Sigmoid colon (tissue), 6 donors: ENCODE measurements at regions not wholly inside any gene's neighbourhood (a gene's known extent, or its start where the extent isn't known, plus 50 kb on each side); places are given as distances from the start of the nearest gene placed in this dataset.

Source experiments
- DNase-seq: peaks from one replicate; pipeline ENCODE4 v3.0.0-alpha.2; 2019
- H3K27ac ChIP-seq, 4 donors: fragments of 200-600 bp; sonication (generic); one replicate each; pipeline ENCODE4 v1.5.1; 2016 to 2019; ENCODE audit warnings: mild to moderate bottlenecking in 1 of 4
- H3K27me3 ChIP-seq, 3 donors: fragments of 200-600 bp; sonication (generic); one replicate each; pipeline ENCODE4 v1.5.1; 2019; ENCODE audit warnings: mild to moderate bottlenecking in 1 of 3
- H3K36me3 ChIP-seq, 4 donors: fragments of 200-600 bp; sonication (generic); one replicate each; pipeline ENCODE4 v1.5.1; 2016 to 2019
- H3K4me1 ChIP-seq, 4 donors: fragments of 200-600 bp; sonication (generic); one replicate each; pipeline ENCODE4 v1.5.1; 2017 to 2019
- H3K4me3 ChIP-seq, 4 donors: fragments of 200-600 bp; sonication (generic); one replicate each; pipeline ENCODE4 v1.5.1; 2017 to 2019; ENCODE audit warnings: mild to moderate bottlenecking in 2 of 4, moderate library complexity in 1 of 4
- H3K9me3 ChIP-seq, 4 donors: fragments of 200-600 bp in 3 of 4; sonication (generic) in 3 of 4; one replicate each; pipeline versions ENCODE4 v1.5.1 to v1.6.1; 2013 to 2019
- CTCF ChIP-seq, 4 experiments: fragments of 450-650 bp in 3 of 4; fragments of 200-600 bp in 1 of 4; IDR thresholded peaks; one replicate each; pipeline ENCODE4 v1.5.1; 2016 to 2019; ENCODE audit warnings: antibody characterized with exemption in 4 of 4, mild to moderate bottlenecking in 3 of 4, moderate library complexity in 2 of 4
- EP300 ChIP-seq, 4 donors: sonication (generic); formaldehyde crosslinking; IDR thresholded peaks; one replicate each; pipeline ENCODE4 v1.6.1; 2017; ENCODE audit warnings: antibody characterized with exemption in 4 of 4
- POLR2A ChIP-seq, 2 donors: fragments of 450-650 bp; IDR thresholded peaks; one replicate each; pipeline ENCODE4 v1.6.1; 2016; ENCODE audit warnings: antibody characterized with exemption in 2 of 2, mild to moderate bottlenecking in 2 of 2, moderate library complexity in 2 of 2
- POLR2AphosphoS5 ChIP-seq, 4 donors: sonication (generic); formaldehyde crosslinking; IDR thresholded peaks; one replicate each; pipeline ENCODE4 v1.6.1; 2017; ENCODE audit warnings: antibody characterized with exemption in 4 of 4
- WGBS, 2 donors: extraction: QIAGEN DNeasy Blood & Tissue Kit; methylation state at CpG; one replicate each; pipeline ENCODE4 v1.1.7; 2013; 5-methylcytosine and 5-hydroxymethylcytosine counted together
- intact Hi-C: fragments of 100-400 bp; cut with DNase I; formaldehyde crosslinking; loops from one replicate; pipeline ENCODE4 v1.15.1; 2023
- donor health status: healthy with polysubstance abuse.
- donor health status: healthy.

DNA sequence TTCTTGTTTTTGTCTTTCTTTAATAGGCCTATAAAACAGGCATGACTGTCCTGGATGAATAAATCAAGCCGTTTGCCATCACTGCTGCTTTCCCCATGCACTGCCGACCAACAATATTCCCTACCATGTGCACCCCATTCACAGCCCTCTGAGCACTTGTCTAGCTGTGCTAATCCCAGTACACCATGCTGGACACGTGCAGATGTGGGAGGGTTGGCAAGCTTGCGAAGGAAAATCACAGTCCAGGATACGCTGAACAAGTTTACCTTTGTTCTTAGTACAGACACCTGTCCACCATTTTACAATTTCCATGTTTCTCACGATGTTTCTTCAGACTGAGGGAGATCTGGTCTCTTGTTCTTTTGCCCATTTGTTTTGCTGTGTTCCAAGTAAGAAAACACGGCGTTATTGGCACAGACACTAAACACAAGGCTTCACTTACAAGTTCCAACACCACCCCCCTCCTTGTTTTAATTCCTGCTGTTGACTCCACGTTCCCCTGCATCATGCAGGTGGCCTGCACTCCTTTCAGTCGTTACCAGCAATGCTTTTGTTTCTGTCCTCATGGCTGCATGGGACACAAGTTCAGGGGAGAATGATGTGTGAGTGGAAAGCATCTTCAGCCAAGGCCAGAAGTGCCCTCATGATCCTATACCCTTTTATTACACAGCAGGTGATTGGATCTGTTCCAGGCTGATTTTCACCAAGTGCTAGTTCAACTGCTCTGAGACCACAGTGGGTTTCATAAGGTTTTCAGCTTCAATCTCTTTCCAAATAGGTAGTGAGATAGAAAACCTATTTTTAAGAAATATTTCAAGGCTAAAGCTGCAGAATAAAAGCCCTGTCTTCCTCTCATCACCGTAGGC is 608.9 kb downstream of the IRX1 start:
- DNase-seq = no peak
- no peaks in the 10 kb centered on the region for H3K36me3 ChIP-seq
- no peak overlapping the region for H3K27ac ChIP-seq
- 59 to 71% methylated on average over 11 of the region's 11 CpGs for WGBS, 2 donors
- no peaks in the 10 kb centered on the region for H3K27me3 ChIP-seq
- H3K9me3 ChIP-seq = no peaks in the 10 kb centered on the region
- peaks cover 0 to 13% (median 4%) of the 10 kb centered on the region in 4 donors for H3K4me1 ChIP-seq
- intact Hi-C loops = no loop called here
- H3K4me3 ChIP-seq = no peak overlapping the region
- TF ChIP-seq CTCF (IDR thresholded peaks at IDR 0.05) = no peak
- no peak for TF ChIP-seq POLR2AphosphoS5 (IDR thresholded peaks at IDR 0.05)
- TF ChIP-seq EP300 (IDR thresholded peaks at IDR 0.05) = no peak
- TF ChIP-seq POLR2A (IDR thresholded peaks at IDR 0.05) = no peak

DNA sequence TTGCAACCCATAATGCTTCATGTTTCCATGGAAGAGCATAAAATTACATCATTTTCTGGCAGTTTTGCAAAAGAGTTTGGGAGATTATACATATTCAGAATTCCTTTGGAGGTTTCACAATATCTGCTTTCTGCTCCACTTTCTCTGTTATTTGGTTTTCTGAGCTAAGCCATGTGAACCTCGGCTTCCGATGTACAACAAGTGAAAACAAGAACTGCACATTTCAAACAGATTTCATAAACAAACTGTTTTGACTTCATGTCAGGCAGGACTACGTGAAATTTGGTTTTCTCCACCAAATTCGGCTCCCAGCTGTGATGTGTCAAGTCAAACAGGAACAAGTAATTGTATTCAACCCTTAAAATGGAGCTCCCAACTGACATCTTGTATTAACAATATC is 609.8 kb downstream of the IRX1 start:
- DNase-seq = peak; percentile 70
- H3K9me3 ChIP-seq = no peaks in the 10 kb centered on the region
- no peaks in the 10 kb centered on the region for H3K36me3 ChIP-seq
- TF ChIP-seq POLR2AphosphoS5 (IDR thresholded peaks at IDR 0.05) (peak in 2 of 4 donors; percentile 20 to 28), CTCF (IDR thresholded peaks at IDR 0.05) (no peak), EP300 (IDR thresholded peaks at IDR 0.05) (no peak)
- peaks cover 0 to 13% (median 4%) of the 10 kb centered on the region in 4 donors for H3K4me1 ChIP-seq
- 64 to 69% methylated on average over 4 of the region's 4 CpGs for WGBS, 2 donors
- H3K27me3 ChIP-seq = no peaks in the 10 kb centered on the region
- no peak overlapping the region for H3K4me3 ChIP-seq
- H3K27ac ChIP-seq = peak overlapping the region in 2 of 4 donors; percentile 9 to 14
- intact Hi-C loops = no loop called here

GRCh38 chr5:4206127-4206526 is 610.5 kb downstream of the IRX1 start:
- no peak for TF ChIP-seq CTCF (IDR thresholded peaks at IDR 0.05)
- TF ChIP-seq POLR2AphosphoS5 (IDR thresholded peaks at IDR 0.05) = no peak
- no peak for TF ChIP-seq POLR2A (IDR thresholded peaks at IDR 0.05)
- TF ChIP-seq EP300 (IDR thresholded peaks at IDR 0.05) = no peak
- Histone ChIP-seq H3K9me3 (no peaks in the 10 kb centered on the region), H3K4me1 (peaks cover 0 to 13% (median 4%) of the 10 kb centered on the region in 4 donors), H3K36me3 (no peaks in the 10 kb centered on the region), H3K27me3 (no peaks in the 10 kb centered on the region), H3K4me3 (no peak overlapping the region), H3K27ac (peak overlapping the region in 2 of 4 donors; percentile 9 to 14)
- 69 to 73% methylated on average over 1 of the region's 1 CpG for WGBS, 2 donors
- no peak for DNase-seq
- intact Hi-C loops = no loop called here

DNA sequence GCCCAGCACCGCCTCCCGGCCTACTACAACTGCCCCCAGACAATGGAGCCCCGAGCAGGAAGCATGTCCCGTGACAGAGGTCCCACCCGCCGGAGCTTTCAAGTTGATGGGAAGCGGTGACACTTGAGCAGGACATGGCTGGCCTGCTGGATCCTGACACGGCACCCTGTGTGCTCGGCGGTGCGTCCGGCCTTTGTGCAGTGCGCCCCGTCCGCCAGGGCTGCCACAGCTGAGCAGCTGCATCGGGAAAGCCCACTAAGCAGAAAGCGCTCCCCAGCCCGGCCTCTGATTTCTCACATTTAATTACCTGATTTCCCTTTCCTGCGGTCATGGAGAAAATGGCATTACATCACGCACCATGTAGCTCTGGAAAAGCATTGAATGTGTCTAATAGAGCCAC is 611.9 kb downstream of the IRX1 start:
- 93 to 94% methylated on average over 20 of the region's 20 CpGs for WGBS, 2 donors
- Histone ChIP-seq H3K36me3 (no peaks in the 10 kb centered on the region), H3K27ac (no peak overlapping the region), H3K9me3 (no peaks in the 10 kb centered on the region), H3K4me1 (peaks cover 0 to 13% (median 4%) of the 10 kb centered on the region in 4 donors), H3K27me3 (no peaks in the 10 kb centered on the region), H3K4me3 (no peak overlapping the region)
- no peak for DNase-seq
- intact Hi-C loops = no loop called here
- TF ChIP-seq POLR2A (IDR thresholded peaks at IDR 0.05) (no peak), POLR2AphosphoS5 (IDR thresholded peaks at IDR 0.05) (no peak), CTCF (IDR thresholded peaks at IDR 0.05) (no peak), EP300 (IDR thresholded peaks at IDR 0.05) (no peak)
